ENCODE measurements at regions not wholly inside any gene's neighbourhood (a gene's known extent, or its start where the extent isn't known, plus 50 kb on each side); places are given as distances from the start of the nearest gene placed in this dataset.

DNA sequence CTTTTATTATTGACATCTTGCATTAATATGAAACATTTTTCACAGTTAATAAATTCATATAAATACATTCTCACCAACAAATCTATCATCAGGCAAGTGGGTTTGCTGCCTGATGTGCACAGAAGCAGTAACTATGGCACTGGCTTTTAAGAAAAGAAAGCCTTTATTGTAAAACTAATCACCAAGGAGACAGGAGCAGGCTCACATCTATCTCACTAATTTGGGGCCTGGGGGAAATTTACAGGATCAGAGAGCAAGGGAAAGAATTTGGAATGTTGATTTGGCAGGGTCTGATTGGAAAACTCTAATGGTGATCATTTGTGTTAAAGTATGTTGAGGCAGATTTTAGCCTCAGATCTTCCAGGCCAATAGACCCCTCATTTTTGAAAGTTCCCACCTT, 605.7 kb downstream of the POM121L12 start:
- H3K36me3 ChIP-seq (ENCODE audit: control insufficient read depth in 2 of 2, extremely low read depth in 1 of 2, insufficient read depth in 2 of 2, low read length in 2 of 2): no peaks in the 10 kb centered on the region
- no peak overlapping the region for H3K4me3 ChIP-seq (replicated peaks in 1 of 3; ENCODE audit: insufficient read depth in 1 of 3, low read depth in 1 of 3, low read length in 3 of 3)
- no peak overlapping the region for H3K9ac ChIP-seq (replicated peaks; ENCODE audit: extremely low read depth, insufficient read depth, low read length)
- H4K20me1 ChIP-seq (replicated peaks; ENCODE audit: control insufficient read depth, extremely low read depth, insufficient read depth, low read length): no peaks in the 10 kb centered on the region
- FAIRE-seq (no peak), DNase-seq (ENCODE audit: low read depth, low spot score) (no peak)
- no peaks in the 10 kb centered on the region for H3K27me3 ChIP-seq (ENCODE audit: control insufficient read depth in 2 of 2, insufficient read depth in 2 of 2, low read length in 2 of 2)
- no peak overlapping the region for H3K27ac ChIP-seq (ENCODE audit: insufficient read depth, low read depth, low read length)
- H3K9me3 ChIP-seq (replicated peaks; ENCODE audit: control insufficient read depth, insufficient read depth, low read length): no peaks in the 10 kb centered on the region
- dilution Hi-C loops (cut with MboI; ENCODE audit: extremely low pct_ligation_motif_present, low sequenced_read_pairs): no loop called here
- H3K79me2 ChIP-seq (ENCODE audit: control insufficient read depth, insufficient read depth, low read length): no peaks in the 10 kb centered on the region
- H3K9me1 ChIP-seq (replicated peaks; ENCODE audit: control insufficient read depth, extremely low read depth, insufficient read depth, low read length): no peaks in the 10 kb centered on the region
- TF ChIP-seq POLR2A (IDR thresholded peaks at IDR 0.05; ENCODE audit: low read depth, low read length) (no peak), MYC (IDR thresholded peaks at IDR 0.05; ENCODE audit: low read depth, low read length) (no peak), POLR2AphosphoS5 (IDR thresholded peaks at IDR 0.05; ENCODE audit: insufficient read depth, low read depth, low read length) (no peak), EZH2 (IDR thresholded peaks at IDR 0.05; ENCODE audit: borderline replicate concordance, low read depth, low read length, severe bottlenecking) (no peak)
- TF ChIP-seq, protein P1, sequence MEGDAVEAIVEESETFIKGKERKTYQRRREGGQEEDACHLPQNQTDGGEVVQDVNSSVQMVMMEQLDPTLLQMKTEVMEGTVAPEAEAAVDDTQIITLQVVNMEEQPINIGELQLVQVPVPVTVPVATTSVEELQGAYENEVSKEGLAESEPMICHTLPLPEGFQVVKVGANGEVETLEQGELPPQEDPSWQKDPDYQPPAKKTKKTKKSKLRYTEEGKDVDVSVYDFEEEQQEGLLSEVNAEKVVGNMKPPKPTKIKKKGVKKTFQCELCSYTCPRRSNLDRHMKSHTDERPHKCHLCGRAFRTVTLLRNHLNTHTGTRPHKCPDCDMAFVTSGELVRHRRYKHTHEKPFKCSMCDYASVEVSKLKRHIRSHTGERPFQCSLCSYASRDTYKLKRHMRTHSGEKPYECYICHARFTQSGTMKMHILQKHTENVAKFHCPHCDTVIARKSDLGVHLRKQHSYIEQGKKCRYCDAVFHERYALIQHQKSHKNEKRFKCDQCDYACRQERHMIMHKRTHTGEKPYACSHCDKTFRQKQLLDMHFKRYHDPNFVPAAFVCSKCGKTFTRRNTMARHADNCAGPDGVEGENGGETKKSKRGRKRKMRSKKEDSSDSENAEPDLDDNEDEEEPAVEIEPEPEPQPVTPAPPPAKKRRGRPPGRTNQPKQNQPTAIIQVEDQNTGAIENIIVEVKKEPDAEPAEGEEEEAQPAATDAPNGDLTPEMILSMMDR (IDR thresholded peaks at IDR 0.05; ENCODE audit: extremely low read depth in 1 of 2, insufficient read depth in 1 of 2, low read depth in 1 of 2, low read length in 2 of 2): no peak
- intact Hi-C loops (cut with micrococcal nuclease): no loop called here
- POLR2A ChIA-PET: no interaction called here
- no peak overlapping the region for H2AFZ ChIP-seq (ENCODE audit: low read depth, low read length)
- no peaks in the 10 kb centered on the region for H3K4me1 ChIP-seq (ENCODE audit: control insufficient read depth, extremely low read depth, insufficient read depth, low read length)
- CTCF ChIA-PET: no interaction called here
- H3K4me2 ChIP-seq (ENCODE audit: insufficient read depth, low read length): no peak overlapping the region
- no TSS peak for BruUV-seq (replicated peaks)

DNA sequence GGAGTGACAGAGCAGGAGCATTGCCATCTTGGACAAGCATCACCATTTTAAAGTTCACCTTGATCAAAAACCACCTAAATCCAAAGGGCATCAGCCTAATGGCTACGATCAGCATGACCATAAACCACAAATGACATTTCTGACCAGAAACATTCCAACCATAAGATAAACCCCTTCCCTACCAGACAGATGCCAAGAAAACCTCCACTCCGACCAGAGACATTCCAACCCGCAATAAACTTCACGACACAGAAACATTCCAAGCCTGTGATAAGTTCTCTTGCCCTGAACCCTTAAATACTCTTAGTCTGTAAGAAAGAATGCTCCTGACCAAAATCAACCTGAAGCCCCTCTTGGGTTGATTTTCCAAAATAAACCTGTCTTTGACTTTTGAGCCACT, 606.9 kb downstream of the POM121L12 start:
- Histone ChIP-seq H3K36me3 (ENCODE audit: control insufficient read depth in 2 of 2, extremely low read depth in 1 of 2, insufficient read depth in 2 of 2, low read length in 2 of 2) (no peaks in the 10 kb centered on the region), H3K79me2 (ENCODE audit: control insufficient read depth, insufficient read depth, low read length) (no peaks in the 10 kb centered on the region), H4K20me1 (replicated peaks; ENCODE audit: control insufficient read depth, extremely low read depth, insufficient read depth, low read length) (no peaks in the 10 kb centered on the region), H3K27ac (ENCODE audit: insufficient read depth, low read depth, low read length) (no peak overlapping the region), H3K9me1 (replicated peaks; ENCODE audit: control insufficient read depth, extremely low read depth, insufficient read depth, low read length) (no peaks in the 10 kb centered on the region), H3K4me2 (ENCODE audit: insufficient read depth, low read length) (no peak overlapping the region), H3K4me1 (ENCODE audit: control insufficient read depth, extremely low read depth, insufficient read depth, low read length) (no peaks in the 10 kb centered on the region), H3K9ac (replicated peaks; ENCODE audit: extremely low read depth, insufficient read depth, low read length) (no peak overlapping the region), H3K4me3 (replicated peaks in 1 of 3; ENCODE audit: insufficient read depth in 1 of 3, low read depth in 1 of 3, low read length in 3 of 3) (no peak overlapping the region), H3K27me3 (ENCODE audit: control insufficient read depth in 2 of 2, insufficient read depth in 2 of 2, low read length in 2 of 2) (no peaks in the 10 kb centered on the region), H3K9me3 (replicated peaks; ENCODE audit: control insufficient read depth, insufficient read depth, low read length) (no peaks in the 10 kb centered on the region), H2AFZ (ENCODE audit: low read depth, low read length) (no peak overlapping the region)
- intact Hi-C loops (cut with micrococcal nuclease): no loop called here
- POLR2A ChIA-PET: no interaction called here
- CTCF ChIA-PET: no interaction called here
- DNase-seq (ENCODE audit: low read depth, low spot score) (no peak), FAIRE-seq (no peak)
- BruUV-seq (replicated peaks): no TSS peak
- dilution Hi-C loops (cut with MboI; ENCODE audit: extremely low pct_ligation_motif_present, low sequenced_read_pairs): no loop called here
- TF ChIP-seq MYC (IDR thresholded peaks at IDR 0.05; ENCODE audit: low read depth, low read length): no peak
- TF ChIP-seq, protein P1 (IDR thresholded peaks at IDR 0.05; ENCODE audit: extremely low read depth in 1 of 2, insufficient read depth in 1 of 2, low read depth in 1 of 2, low read length in 2 of 2): no peak
- TF ChIP-seq, protein P2, sequence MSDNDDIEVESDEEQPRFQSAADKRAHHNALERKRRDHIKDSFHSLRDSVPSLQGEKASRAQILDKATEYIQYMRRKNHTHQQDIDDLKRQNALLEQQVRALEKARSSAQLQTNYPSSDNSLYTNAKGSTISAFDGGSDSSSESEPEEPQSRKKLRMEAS (IDR thresholded peaks at IDR 0.05; ENCODE audit: insufficient read depth, insufficient read length): no peak
- no peak for TF ChIP-seq GATA2 (IDR thresholded peaks at IDR 0.05; ENCODE audit: insufficient read depth, insufficient read length, low read depth, low read length)
- no peak for TF ChIP-seq JUN (IDR thresholded peaks at IDR 0.05; ENCODE audit: borderline replicate concordance, insufficient read depth, insufficient read length, low read depth)
- TF ChIP-seq POLR2AphosphoS5 (IDR thresholded peaks at IDR 0.05; ENCODE audit: insufficient read depth, low read depth, low read length): no peak
- no peak for TF ChIP-seq EZH2 (IDR thresholded peaks at IDR 0.05; ENCODE audit: borderline replicate concordance, low read depth, low read length, severe bottlenecking)
- TF ChIP-seq FOS (IDR thresholded peaks at IDR 0.05; ENCODE audit: borderline replicate concordance, insufficient read depth, low read length): no peak
- no peak for TF ChIP-seq POLR2A (IDR thresholded peaks at IDR 0.05; ENCODE audit: low read depth, low read length)

All from endothelial cell of umbilical vein (primary cell).